Endothelial cell of umbilical vein (primary cell): ENCODE measurements at regions not wholly inside any gene's neighbourhood (a gene's known extent, or its start where the extent isn't known, plus 50 kb on each side); places are given as distances from the start of the nearest gene placed in this dataset.

Experiments used
- BruUV-seq: library from RNA; stranded (reverse); fragments of 400-500 nt; replicated peaks from 2 replicates; lab custom pipeline; 2021; lab: Mats Ljungman, UMichigan
- CTCF ChIA-PET: fragments of 300-600, 350-600 bp; sonication (Branson Sonifier 250); formaldehyde crosslinking; loops from one replicate; lab custom pipeline; 2021; ENCODE audit warnings: antibody characterized with exemption, inconsistent platforms; lab: Charles Lee
- POLR2A ChIA-PET: fragments of 300-600, 350-600 bp; sonication (Branson Sonifier 250); formaldehyde crosslinking; loops from one replicate; lab custom pipeline; 2021; ENCODE audit warnings: antibody characterized with exemption, inconsistent platforms; lab: Charles Lee
- DNase-seq: peaks from one replicate; pipeline ENCODE4 v3.0.0-alpha.2; 2011; ENCODE audit warnings: low read depth, low spot score
- FAIRE-seq: peaks from 2 replicates; lab custom pipeline; 2011; peaks lifted over from hg19 to GRCh38; lab: Jason Lieb, UNC
- H2AFZ ChIP-seq: 2 replicates; pipeline ENCODE4 v1.6.0; 2012; ENCODE audit warnings: low read depth, low read length, control low read depth, inconsistent platforms
- H3K27ac ChIP-seq: 2 replicates; pipeline ENCODE4 v1.5.1; 2011; ENCODE audit warnings: low read depth, mild to moderate bottlenecking, control low read depth, low read length, moderate library complexity; ENCODE audit not compliant: insufficient read depth
- H3K27me3 ChIP-seq, 2 experiments: 2 replicates each; pipeline versions ENCODE4 v1.6.0 to v1.6.1; 2011; ENCODE audit warnings: low read length in 2 of 2, mixed read lengths in 1 of 2; ENCODE audit not compliant: control insufficient read depth in 2 of 2, insufficient read depth in 2 of 2
- H3K36me3 ChIP-seq, 2 experiments: 2 replicates in 1 of 2; 3 replicates in 1 of 2; pipeline ENCODE4 v1.5.1; 2011; ENCODE audit warnings: low read length in 2 of 2, mild to moderate bottlenecking in 1 of 2, moderate library complexity in 1 of 2; ENCODE audit not compliant: control insufficient read depth in 2 of 2, insufficient read depth in 2 of 2; ENCODE audit errors: extremely low read depth in 1 of 2
- H3K4me1 ChIP-seq: 3 replicates; pipeline ENCODE4 v1.5.1; 2011; ENCODE audit warnings: mild to moderate bottlenecking, low read length; ENCODE audit not compliant: control insufficient read depth, insufficient read depth; ENCODE audit errors: extremely low read depth
- H3K4me2 ChIP-seq: 2 replicates; pipeline ENCODE4 v1.6.1; 2011; ENCODE audit warnings: low read length, control low read depth, mixed read lengths; ENCODE audit not compliant: insufficient read depth
- H3K4me3 ChIP-seq, 3 experiments: fragments of 200-600 bp in 1 of 3; sonication (generic), shearing (Covaris generic) in 1 of 3; replicated peaks in 1 of 3; 2 replicates each; pipeline ENCODE4 v1.5.1; 2011 to 2016; ENCODE audit warnings: control low read depth in 3 of 3, low read length in 3 of 3, mild to moderate bottlenecking in 2 of 3, inconsistent platforms in 1 of 3, low read depth in 1 of 3, moderate library complexity in 1 of 3; ENCODE audit not compliant: insufficient read depth in 1 of 3
- H3K79me2 ChIP-seq: 2 replicates; pipeline ENCODE4 v1.6.0; 2012; ENCODE audit warnings: low read length, inconsistent platforms; ENCODE audit not compliant: control insufficient read depth, insufficient read depth
- H3K9ac ChIP-seq: replicated peaks from 2 replicates; pipeline ENCODE3; 2011; ENCODE audit warnings: low read length, control low read depth; ENCODE audit not compliant: insufficient read depth; ENCODE audit errors: extremely low read depth
- H3K9me1 ChIP-seq: replicated peaks from 3 replicates; pipeline ENCODE4 v1.6.0; 2011; ENCODE audit warnings: mild to moderate bottlenecking, low read length; ENCODE audit not compliant: control insufficient read depth, insufficient read depth; ENCODE audit errors: extremely low read depth
- H3K9me3 ChIP-seq: replicated peaks from 2 replicates; pipeline ENCODE4 v1.5.1; 2012; ENCODE audit warnings: low read length, inconsistent platforms; ENCODE audit not compliant: control insufficient read depth, insufficient read depth
- H4K20me1 ChIP-seq: replicated peaks from 2 replicates; pipeline ENCODE3; 2011; ENCODE audit warnings: mild to moderate bottlenecking, low read length; ENCODE audit not compliant: control insufficient read depth, insufficient read depth; ENCODE audit errors: extremely low read depth
- EZH2 ChIP-seq: IDR thresholded peaks from 2 replicates; pipeline ENCODE4 v1.6.1; 2012; ENCODE audit warnings: borderline replicate concordance, low read depth, mild to moderate bottlenecking, moderate library complexity, low read length, inconsistent platforms; ENCODE audit not compliant: severe bottlenecking
- FOS ChIP-seq: IDR thresholded peaks from 2 replicates; pipeline ENCODE4 v1.6.1; 2011; ENCODE audit warnings: mild to moderate bottlenecking, low read length, moderate library complexity, borderline replicate concordance; ENCODE audit not compliant: insufficient read depth
- GATA2 ChIP-seq: IDR thresholded peaks from 2 replicates; pipeline ENCODE4 v1.7.0; 2011; ENCODE audit warnings: low read depth, mild to moderate bottlenecking, moderate library complexity, mixed read lengths, low read length; ENCODE audit not compliant: insufficient read length, insufficient read depth
- JUN ChIP-seq: IDR thresholded peaks from 2 replicates; pipeline ENCODE4 v1.6.1; 2011; ENCODE audit warnings: borderline replicate concordance, low read depth; ENCODE audit not compliant: insufficient read length, insufficient read depth
- MAX ChIP-seq: IDR thresholded peaks from 2 replicates; pipeline ENCODE4 v1.6.1; 2011; ENCODE audit not compliant: insufficient read depth, insufficient read length
- MYC ChIP-seq: IDR thresholded peaks from one replicate; pipeline ENCODE4 v1.6.1; 2011; ENCODE audit warnings: mild to moderate bottlenecking, low read depth, low read length
- POLR2A ChIP-seq: IDR thresholded peaks from 2 replicates; pipeline ENCODE4 v1.6.1; 2012; ENCODE audit warnings: low read depth, mild to moderate bottlenecking, control low read depth, low read length
- POLR2AphosphoS5 ChIP-seq: IDR thresholded peaks from 2 replicates; pipeline ENCODE4 v1.6.1; 2012; ENCODE audit warnings: low read depth, mild to moderate bottlenecking, control low read depth, low read length, moderate library complexity; ENCODE audit not compliant: insufficient read depth
- dilution Hi-C: fragments of 300-500 bp; cut with MboI; formaldehyde crosslinking; loops from one replicate; pipeline ENCODE4 v1.15.0; 2019; ENCODE audit warnings: low sequenced_read_pairs; ENCODE audit not compliant: extremely low pct_ligation_motif_present
- intact Hi-C: fragments of 100-400 bp; cut with micrococcal nuclease; formaldehyde crosslinking; loops from one replicate; pipeline ENCODE4 v1.10.0; 2022
- TF ChIP-seq, protein P1 (sequence below), 2 donors: IDR thresholded peaks; 1 replicate in 1 of 2; 2 replicates in 1 of 2; pipeline ENCODE4 v1.5.1; 2011; ENCODE audit warnings: low read length in 2 of 2, mild to moderate bottlenecking in 2 of 2, moderate library complexity in 2 of 2, control low read depth in 1 of 2, inconsistent platforms in 1 of 2, low read depth in 1 of 2; ENCODE audit not compliant: insufficient read depth in 1 of 2; ENCODE audit errors: extremely low read depth in 1 of 2

DNA sequence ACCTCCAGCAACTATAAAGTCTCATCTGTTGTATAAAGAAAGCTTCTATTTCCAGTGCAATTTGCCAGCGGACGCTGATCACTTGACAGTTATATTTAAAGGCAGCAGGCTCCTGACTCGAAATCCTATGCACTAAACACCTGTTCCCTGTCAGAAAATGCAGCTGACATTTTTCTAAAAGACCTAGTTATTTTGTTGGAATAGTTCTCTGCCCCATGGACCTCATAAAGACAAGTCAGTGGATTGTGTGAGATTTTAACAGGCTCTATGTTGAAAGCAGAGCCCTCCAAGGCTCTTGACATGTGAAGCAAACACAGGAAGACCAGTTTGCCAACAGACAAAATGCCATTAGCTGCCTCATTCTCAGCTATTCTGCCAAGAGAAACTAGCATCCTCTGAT is 304.7 kb upstream of the KLF12 start:
- dilution Hi-C loops: no loop called here

More for the DNA sequence above, 304.7 kb upstream of the KLF12 start:
- no peaks in the 10 kb centered on the region for H3K36me3 ChIP-seq
- no peak for FAIRE-seq
- TF ChIP-seq GATA2 (no peak), POLR2AphosphoS5 (no peak), POLR2A (no peak), MAX (no peak), FOS (no peak), MYC (no peak), EZH2 (no peak), JUN (no peak)
- TF ChIP-seq, protein P1, sequence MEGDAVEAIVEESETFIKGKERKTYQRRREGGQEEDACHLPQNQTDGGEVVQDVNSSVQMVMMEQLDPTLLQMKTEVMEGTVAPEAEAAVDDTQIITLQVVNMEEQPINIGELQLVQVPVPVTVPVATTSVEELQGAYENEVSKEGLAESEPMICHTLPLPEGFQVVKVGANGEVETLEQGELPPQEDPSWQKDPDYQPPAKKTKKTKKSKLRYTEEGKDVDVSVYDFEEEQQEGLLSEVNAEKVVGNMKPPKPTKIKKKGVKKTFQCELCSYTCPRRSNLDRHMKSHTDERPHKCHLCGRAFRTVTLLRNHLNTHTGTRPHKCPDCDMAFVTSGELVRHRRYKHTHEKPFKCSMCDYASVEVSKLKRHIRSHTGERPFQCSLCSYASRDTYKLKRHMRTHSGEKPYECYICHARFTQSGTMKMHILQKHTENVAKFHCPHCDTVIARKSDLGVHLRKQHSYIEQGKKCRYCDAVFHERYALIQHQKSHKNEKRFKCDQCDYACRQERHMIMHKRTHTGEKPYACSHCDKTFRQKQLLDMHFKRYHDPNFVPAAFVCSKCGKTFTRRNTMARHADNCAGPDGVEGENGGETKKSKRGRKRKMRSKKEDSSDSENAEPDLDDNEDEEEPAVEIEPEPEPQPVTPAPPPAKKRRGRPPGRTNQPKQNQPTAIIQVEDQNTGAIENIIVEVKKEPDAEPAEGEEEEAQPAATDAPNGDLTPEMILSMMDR (IDR thresholded peaks at IDR 0.05; ENCODE audit: extremely low read depth in 1 of 2, insufficient read depth in 1 of 2, low read depth in 1 of 2, low read length in 2 of 2): no peak
- DNase-seq: no peak
- intact Hi-C loops: no loop called here
- H3K27ac ChIP-seq: no peak overlapping the region
- H3K4me2 ChIP-seq: no peak overlapping the region
- H3K79me2 ChIP-seq: no peaks in the 10 kb centered on the region
- H3K4me3 ChIP-seq: no peak overlapping the region
- H4K20me1 ChIP-seq: no peaks in the 10 kb centered on the region
- no peaks in the 10 kb centered on the region for H3K9me1 ChIP-seq
- POLR2A ChIA-PET: no interaction called here
- no peak overlapping the region for H2AFZ ChIP-seq
- H3K9me3 ChIP-seq: no peaks in the 10 kb centered on the region
- CTCF ChIA-PET: no interaction called here
- H3K4me1 ChIP-seq: no peaks in the 10 kb centered on the region
- no peaks in the 10 kb centered on the region for H3K27me3 ChIP-seq
- no peak overlapping the region for H3K9ac ChIP-seq
- no TSS peak for BruUV-seq
